HG02763 (cell line): ENCODE measurements at regions not wholly inside any gene's neighbourhood (a gene's known extent, or its start where the extent isn't known, plus 50 kb on each side); places are given as distances from the start of the nearest gene placed in this dataset.
"Not testable (repeated sequence)": the region's sequence is repeated elsewhere in the genome, so short reads cannot be mapped to it uniquely, and the experiment has no call there.

Source experiments
- ATAC-seq: cut with Tn5 transposase; IDR thresholded peaks from one replicate; pipeline ENCODE4 v1.9.1; 2021; ENCODE audit warnings: mild to moderate bottlenecking, moderate library complexity; ENCODE audit not compliant: unreplicated experiment

DNA sequence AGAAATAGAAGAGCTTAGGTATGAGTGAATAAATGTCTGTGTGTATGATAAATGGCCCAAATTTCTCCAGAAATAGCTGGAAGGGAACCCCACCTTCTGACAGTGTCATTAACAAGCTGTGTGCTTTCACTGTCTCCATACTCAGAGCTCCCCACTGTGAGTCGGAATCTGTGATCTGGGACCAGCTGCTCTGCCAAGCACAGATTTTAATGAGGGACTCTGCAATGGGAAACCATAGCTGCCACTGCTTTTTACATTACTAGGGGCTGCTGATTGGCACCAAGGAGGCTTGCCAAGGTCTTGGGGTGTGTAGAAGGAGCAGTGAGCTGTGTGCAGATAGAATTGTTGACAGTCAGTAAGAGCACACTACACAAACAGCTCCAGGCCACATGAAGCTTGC, 244.2 kb upstream of the CCDC196 start:
- ATAC-seq = no peak

DNA sequence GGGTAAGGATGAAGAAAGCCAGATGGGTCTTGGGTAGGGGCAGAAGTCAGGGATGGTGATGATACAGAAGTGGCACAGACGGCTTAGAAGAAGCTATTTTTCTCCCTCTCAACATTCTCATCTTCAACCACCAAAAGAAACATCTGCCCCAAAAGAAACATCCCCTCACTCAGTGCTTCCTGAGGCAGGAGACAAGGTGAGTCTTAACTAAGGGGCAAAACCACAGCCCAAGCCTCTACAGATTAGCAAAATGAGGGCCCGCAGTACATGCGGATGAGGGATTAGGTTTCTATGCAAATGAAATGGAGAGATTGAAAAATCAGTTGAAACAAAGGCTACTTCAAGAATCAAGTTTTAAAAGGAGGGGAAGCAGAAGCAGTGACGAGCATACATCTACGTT, 241.3 kb upstream of the CCDC196 start:
- no peak for ATAC-seq

DNA sequence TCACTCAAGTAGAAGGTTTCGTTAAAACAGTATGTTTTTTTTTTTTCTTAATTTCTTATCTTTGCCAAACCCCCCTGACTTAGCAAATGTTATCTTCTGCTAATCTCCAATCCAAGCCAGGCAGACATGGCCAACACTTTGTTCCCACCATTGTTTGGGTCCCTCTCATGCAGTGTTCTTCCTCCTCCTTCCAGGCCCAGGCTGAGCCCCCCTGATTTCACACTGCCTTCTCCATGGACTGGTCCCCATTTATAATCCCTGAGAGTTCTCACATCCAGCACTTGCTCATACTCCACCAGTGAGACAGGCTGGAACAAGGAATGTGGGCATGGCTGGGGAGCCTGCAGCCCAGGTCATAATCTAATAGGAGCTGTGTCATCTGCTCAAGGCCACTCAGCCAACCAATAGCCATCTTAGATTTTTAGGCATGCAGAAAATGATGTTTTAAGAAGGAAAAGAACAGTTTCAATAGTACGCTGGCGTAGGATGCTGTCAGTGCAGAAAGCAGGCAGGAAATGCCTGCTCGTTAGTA, 238.4 kb upstream of the CCDC196 start:
- ATAC-seq = no peak

DNA sequence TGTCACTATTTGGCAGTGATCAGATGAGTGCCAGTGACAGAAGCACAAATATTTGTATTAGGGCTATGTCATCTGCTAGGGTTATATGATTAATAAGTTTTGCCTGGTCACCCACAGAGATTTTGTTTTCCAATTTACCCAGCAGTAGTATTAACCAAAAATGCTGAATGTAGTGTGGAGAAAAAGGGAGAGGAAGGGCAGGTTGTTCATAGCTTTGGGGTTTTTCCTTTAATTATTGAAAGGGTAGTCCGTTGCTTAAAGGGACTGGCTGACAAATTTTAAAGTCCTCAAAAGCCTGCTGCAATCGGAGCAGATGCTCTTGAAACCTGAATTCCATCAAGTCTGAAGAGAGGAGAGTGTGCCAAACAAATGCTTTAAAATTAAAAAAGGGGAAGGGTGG, 237.9 kb upstream of the CCDC196 start:
- no peak for ATAC-seq

DNA sequence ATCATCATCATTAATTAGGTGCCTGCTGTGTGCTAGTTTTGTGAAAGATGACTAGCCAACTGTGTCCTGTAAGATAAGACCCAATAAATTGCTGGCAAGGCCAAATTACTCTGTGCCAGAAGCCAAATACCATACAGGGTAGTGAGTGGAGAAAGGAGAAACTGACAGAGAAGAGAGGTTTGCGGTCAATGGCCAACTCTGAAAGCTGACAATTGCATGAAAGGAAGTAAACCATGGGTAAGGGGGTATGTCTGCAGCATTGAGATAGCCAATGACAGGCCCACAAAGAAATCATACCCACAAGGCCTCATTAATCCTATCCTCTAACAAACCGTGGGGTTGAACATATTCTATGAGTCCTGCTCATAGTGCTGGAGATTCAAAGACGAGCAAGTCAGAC, 236.6 kb upstream of the CCDC196 start:
- ATAC-seq = no peak

DNA sequence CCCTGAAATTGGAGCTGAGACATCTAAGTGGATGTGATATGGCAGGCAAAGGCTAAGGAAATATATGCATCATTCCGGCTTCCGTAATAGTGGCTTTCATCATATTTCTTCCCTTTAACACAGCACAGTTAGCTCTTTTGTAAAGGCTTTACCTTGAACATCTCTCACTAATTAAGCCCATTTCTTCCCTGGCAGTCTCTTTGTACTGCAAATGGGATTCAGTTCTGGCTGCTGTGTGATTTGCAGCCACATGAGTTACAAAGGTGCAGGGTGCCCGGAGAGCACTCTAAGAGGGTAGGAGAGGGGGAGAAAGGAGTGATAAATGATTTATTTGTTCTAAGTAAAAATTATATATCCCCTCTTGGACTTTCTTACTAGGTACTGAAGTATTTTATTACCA, 232.1 kb upstream of the CCDC196 start:
- no peak for ATAC-seq

DNA sequence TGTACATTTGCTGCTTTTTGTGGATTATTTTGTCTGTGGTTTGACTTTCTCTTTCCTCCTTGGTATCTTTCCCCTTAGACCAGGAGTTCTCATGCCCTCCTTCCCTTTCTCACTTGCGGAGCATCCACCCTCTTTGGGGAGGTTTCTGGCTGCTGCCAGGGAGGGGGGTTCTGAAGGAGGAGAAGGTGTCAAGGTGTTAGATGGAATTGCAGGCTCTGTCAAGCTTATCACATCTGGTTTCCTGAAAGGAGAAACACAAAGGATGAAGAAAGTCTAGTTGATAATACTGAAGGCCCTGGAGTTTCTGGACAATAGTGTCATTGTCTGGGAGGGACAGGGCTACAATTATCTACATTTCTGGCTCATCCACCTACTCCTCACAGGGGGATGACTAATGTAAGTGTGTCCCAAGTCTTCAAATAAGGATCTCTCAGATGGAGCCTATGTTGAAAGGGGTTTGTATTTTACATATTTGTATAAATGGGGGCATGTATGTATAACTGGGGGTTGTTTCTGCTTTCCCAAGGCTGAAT, 217.3 kb upstream of the CCDC196 start:
- ATAC-seq = no peak

DNA sequence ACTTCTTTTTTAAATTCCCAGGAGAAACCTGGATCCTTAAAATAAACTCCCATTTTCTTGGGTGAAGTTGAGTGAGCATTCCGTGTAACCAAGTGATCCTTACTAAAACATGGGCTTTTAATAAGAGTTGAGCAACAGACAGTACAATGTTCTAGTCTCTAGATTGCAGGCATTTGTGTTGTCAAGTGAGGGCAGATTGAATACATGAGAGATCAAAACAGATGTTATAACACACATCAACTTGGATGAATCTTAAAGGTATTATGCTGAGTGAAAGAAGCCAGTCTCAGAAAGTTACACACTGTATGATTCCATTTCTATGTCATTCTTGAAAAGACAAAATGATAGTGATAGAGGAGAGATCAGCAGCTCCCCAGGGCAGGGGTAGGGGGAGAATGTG, 213.9 kb upstream of the CCDC196 start:
- no peak for ATAC-seq

DNA sequence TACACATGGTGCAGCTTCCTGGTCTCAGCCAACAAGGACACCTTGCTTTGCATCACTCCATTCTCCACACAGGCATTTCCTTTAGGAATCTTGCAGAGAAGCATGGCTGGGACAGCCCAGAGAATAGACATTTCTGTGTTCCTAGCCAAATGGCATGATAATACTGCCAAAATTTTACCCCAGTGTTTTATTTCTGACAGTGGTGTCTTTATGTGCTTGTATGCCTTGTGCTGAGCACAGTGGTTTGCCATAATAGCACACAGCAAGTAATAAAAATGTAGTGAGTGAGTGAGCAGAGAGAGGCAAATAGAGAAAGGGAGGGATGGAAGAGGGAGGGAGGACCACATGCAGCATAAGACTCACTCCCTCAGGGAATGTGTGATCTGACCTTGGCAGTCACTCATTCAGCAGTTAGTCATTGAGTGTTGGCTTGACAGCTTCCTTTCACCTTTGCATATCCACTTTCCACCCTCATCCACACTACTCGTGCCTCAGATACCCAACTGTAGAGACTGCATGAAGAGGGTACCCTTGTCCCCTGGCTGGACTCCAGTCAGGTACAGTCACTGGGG, 212.8 kb upstream of the CCDC196 start:
- no peak for ATAC-seq

DNA sequence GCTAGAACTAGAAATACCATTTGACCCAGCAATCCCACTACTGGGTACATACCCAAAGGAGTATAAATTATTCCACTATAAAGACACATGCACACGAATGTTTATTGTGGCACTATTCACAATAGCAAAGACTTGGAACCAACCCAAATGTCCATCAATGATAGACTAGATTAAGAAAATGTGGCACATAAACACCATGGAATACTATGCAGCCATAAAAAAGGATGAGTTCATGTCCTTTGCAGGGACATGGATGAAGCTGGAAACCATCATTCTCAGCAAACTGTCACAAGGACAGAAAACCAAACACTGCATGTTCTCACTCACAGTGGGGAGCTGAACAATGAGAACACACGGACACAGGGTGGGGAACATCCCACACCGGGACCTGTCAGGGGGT, 207.8 kb upstream of the CCDC196 start:
- not testable (repeated sequence) for ATAC-seq

DNA sequence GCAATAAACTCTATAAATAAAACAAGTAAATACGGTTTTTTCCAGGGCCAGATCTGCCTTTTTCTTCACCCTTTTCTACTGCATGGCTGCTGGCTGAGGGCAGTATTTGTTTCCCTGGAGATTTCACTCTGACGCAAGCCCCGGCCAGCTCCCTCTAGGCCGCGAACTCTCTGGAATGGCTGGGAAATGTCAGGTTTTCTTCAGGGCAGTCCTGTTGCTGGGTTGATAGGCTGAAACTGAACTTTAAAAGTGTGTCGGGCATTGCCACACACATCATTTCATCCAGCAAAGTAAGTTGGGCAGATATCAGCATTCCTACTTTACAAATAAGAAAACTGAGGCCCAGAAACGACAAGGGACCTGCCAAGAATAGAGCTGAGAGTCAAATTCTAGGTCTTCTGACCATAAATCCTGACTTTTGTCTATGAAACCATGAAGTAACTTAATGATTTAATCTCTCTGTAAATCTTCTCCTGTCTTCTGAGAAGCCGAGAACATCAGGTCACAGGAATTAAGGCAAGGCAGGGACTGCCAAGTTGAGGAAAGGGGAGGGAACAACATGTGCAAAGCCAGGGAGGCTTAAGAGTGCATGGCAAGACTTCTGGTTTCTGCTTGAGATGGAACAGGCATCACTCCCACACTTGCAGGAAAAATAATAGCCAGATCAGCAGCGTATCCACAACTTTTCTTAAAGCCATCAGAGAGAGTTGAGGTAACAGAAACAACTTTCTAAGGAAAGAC, 205.0 kb upstream of the CCDC196 start:
- ATAC-seq = no peak

DNA sequence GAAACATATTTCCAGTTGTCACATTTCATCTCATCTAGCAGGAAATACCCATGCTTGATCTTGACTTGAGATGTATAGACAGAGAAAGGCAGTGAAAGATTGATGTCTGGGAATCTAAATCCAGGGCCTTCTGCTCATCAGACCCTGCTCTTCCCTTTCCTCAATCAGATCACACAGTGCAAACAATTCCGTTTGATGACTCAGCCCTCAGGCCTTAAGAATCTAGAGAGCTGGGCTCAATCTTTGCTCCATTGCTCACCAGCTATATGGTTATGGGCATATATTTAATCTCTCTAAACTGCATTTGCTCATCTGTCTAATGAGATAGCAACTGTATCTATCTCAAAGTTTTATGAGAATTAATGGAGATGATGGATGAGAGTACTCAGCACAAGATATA, 201.8 kb upstream of the CCDC196 start:
- no peak for ATAC-seq

DNA sequence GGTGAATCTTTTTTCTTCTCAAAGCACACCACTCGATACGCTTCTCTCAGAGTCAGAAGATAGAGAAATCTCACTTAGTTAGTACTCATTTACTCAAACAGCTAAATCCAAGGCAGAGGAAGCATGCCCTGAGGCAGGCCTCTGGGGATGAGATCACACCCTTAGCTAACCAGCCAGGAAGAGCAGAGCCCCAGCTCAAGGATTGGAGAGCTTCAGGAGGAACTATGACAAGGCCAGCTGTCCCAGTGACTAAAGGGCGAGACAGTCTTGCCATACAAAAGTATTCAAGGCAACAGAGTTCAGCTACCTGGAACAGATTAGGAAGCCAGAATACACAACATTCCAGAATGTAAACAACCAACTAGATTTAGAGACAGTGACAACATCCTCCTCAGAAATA, 197.7 kb upstream of the CCDC196 start:
- no peak for ATAC-seq

DNA sequence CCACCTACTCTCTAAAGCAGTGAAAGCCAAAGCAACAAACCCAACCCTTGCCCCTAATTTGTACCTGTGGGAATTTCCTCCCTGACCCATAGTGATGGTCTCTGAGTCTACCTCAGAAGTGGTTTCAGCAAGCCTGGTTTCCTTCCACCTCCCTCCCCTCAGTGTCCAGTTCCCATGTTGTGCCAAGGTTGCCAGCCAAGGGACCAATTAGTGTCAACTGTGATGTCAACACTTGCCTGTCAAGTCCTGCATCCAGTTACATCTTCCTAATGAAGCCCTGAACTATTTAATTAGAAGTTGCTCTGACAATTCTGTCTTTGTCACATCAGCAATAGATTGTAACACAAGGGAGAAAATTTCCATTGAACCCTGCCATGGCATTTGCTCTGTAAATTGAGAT, 194.4 kb upstream of the CCDC196 start:
- no peak for ATAC-seq

DNA sequence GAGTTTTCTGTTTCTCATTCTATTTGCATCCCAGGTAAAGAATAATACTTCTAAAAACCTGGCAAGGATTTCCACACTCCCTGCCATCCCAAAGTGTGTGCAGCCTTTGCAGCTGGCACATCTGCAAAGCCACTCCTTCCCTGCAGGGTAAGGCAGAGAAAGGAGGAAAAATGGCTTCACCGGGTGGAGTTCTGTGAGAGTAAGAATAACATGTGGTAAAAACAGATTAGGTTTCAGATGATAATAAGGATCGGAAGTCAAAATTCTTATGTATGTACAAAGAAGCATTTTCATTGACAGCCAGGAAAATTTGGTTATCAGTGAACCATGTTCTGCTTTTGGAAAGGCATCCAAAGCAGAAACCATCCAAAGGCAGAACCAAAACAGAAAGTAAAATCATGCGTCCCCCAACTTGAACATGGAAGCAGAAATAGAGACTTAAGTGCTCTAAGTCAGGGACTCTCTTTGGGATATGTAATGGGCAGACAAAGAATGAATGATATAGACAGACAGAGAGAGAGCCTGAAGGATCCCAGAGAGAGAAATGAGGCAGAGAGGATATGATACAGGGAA, 192.6 kb upstream of the CCDC196 start:
- ATAC-seq = no peak

DNA sequence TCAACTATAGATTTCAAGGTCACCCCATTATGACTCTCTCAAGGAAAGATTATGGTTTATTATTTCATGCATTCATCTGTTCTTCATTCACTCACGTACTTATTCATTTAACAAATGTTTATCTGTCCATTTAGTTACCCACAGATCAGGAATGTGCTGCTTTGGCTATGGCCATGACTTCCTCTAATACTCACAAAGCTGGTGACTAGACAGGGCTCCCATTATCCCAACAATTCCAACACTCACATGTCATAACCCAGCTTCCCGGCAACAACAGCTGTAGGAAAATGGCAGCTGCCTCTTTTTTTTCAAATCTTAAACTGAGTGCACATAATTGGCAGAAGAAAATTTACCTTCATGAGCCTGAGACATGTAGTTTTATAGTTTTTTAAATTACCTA, 190.8 kb upstream of the CCDC196 start:
- no peak for ATAC-seq

DNA sequence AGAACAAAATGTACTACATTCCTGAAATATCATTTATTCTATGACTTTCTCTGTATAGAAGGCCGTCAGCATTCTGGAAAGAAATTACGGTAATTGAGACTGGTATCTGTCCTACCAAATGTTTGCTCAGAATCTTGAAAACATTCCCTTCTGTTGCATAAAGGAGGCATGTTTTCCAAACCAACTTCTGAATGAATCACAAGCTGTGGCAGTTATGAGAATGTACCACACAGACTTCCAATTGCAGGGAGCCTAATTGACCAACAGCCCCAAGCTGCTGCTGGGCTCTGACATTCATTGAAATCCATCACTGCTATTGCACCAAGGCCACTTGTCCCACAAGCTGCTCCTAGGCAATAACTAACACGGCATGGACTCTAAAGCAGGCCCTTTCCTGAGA, 185.3 kb upstream of the CCDC196 start:
- ATAC-seq = no peak

DNA sequence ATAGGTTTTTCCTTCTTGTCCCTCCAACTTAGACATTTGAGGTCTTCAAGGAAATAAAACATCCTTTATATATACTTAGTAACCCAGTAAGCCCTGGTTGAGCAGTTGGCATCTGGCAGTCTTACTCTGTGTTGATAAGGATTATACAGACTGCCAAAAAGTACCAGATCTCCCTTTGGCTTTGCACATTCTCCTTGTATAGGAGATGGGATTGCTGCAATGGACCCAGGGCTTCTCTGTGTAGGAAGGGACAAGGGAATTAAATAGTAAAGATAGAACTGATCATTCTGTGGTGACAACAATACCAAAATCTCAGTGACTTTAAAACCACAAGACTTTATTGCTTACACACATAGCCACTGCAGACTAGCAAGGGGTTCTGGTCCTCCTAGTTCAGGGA, 180.1 kb upstream of the CCDC196 start:
- no peak for ATAC-seq

DNA sequence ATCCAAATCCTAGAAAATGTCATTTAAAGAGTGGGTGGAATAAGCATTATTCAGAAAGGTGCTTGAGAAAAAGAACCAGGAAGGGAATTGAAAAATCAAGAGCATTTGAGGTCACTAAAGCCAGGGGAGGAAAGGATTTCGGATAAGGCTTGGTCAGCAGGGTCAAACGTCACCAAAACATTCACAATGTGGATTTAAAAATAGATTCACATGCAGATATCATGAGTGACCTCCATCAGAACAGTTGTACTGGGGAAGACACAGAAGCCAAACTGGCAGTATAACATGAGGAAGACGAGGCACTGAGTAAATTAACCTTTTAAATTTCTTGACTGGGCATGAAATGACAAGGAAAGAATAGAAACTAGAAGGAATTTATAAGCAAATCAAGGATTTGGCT, 175.1 kb upstream of the CCDC196 start:
- no peak for ATAC-seq

DNA sequence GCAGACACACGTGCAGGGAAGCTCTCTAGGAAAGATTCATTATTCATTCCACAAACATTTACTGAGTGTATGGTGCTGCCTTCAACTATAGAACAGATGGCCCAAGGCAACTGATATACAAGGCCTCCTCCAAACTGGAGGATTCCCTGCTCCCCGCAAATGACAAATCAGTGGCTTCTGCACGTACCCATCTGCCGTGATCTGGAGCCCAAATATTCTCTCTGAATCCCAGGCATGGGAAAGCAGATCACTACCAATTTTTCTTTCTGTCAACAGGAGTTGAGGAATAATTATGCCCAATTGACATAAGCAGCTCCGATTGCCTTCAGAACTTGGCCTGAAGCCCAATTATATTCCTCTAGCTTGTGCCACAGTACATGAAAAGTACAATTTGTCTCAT, 174.2 kb upstream of the CCDC196 start:
- no peak for ATAC-seq

DNA sequence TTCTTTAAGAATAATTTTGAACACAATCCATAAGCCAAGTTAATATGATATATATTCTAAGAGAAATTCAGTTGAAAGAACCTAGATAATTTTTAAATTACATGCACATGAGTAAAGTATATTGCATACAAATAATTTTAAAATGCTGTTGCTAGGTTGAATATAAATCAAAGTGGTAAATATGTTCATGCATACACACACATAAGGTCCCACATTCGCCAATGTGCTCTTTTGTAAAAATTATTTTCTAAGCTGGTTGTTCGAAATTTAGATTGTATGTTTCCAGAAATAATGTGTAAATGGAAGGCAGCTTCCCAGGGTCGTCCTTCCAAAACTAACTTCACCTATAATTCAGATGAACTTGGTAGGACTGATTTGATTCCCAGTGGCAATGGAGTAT, 173.7 kb upstream of the CCDC196 start:
- ATAC-seq = no peak

DNA sequence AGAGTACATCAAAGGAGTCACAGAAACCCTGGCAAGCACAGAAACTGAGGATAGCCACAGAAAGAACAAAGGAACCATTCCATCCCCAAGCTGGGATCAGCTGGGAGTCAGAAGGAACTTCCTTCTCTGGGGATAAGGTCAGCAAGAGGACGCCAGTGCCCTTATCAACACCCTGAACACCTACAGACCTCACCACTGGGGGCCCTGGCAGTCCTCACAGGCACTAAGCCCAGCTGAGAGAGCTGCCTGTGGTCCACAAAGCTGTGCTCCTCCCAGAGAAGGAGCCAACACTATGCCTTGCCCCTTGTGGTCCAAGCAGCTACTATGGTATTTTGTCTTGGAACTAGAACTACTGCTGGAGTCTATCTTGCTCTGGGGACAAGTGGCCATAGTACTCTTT, 171.1 kb upstream of the CCDC196 start:
- ATAC-seq = no peak
